ENCODE measurements at regions not wholly inside any gene's neighbourhood (a gene's known extent, or its start where the extent isn't known, plus 50 kb on each side); places are given as distances from the start of the nearest gene placed in this dataset.

DNA sequence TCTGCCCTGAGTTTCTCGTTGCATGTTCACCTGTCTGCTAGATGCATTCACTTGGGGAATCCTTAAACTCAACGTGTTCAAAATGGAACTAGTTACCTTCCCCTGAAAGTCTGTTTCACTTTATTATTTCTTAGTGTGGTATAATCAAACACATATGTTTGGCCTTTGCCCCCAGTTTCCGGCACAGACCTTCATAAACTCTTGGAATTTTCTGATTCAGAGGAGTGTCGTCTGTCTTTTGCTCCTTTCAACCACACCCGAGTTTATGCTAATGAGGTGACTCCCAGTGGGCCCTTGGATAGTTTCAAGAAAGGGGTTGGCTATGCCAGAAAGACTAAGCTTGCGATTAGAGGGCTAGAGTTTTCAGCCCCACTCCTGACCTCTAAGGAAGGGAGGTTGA, 198.9 kb downstream of the CDCA7 start:
- TF ChIP-seq, protein P1, sequence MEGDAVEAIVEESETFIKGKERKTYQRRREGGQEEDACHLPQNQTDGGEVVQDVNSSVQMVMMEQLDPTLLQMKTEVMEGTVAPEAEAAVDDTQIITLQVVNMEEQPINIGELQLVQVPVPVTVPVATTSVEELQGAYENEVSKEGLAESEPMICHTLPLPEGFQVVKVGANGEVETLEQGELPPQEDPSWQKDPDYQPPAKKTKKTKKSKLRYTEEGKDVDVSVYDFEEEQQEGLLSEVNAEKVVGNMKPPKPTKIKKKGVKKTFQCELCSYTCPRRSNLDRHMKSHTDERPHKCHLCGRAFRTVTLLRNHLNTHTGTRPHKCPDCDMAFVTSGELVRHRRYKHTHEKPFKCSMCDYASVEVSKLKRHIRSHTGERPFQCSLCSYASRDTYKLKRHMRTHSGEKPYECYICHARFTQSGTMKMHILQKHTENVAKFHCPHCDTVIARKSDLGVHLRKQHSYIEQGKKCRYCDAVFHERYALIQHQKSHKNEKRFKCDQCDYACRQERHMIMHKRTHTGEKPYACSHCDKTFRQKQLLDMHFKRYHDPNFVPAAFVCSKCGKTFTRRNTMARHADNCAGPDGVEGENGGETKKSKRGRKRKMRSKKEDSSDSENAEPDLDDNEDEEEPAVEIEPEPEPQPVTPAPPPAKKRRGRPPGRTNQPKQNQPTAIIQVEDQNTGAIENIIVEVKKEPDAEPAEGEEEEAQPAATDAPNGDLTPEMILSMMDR (IDR thresholded peaks at IDR 0.05; ENCODE audit: insufficient read depth, low read depth, low read length), result no peak
- CTCF ChIA-PET, result interaction anchor here (1.0 kb wide), 1 partner anchor 14 kb away, joined by 4 read pairs; no protein-coding TSS in a partner anchor
- Histone ChIP-seq H3K27me3 (ENCODE audit: control insufficient read depth, insufficient read depth, low read length) (no peaks in the 10 kb centered on the region; the same call in none of the 2 replicates), H3K36me3 (ENCODE audit: control insufficient read depth, insufficient read depth, low read length) (no peaks in the 10 kb centered on the region), H3K4me3 (ENCODE audit: low read depth, low read length) (no peak overlapping the region)
- POLR2A ChIA-PET, result no interaction called here
- DNase-seq (ENCODE audit: low read depth), result peak; percentile 58

DNA sequence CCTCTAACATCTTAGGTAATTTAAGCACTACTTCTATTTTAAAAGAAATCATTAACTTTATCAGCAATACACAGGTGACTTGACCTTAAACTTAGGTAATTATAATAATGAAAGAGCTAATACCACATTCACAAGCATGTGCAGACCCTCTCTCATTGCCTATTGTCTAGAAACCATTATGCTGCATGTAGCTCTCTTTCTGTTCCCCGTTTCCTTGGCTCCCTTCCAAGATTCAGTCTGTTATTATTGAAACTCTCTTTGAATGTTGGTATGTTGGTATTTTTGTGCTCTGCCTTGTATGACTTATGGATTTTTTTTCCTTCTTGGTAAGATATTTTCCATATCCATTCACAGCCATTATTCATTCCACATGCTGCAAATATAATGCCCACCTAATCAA, 201.2 kb downstream of the CDCA7 start:
- CTCF ChIA-PET, result interaction anchor here (0.9 to 2.2 kb wide), 3 partner anchors 13 to 154 kb away, joined by 3 to 9 read pairs (median 5); no protein-coding TSS in a partner anchor
- POLR2A ChIA-PET, result no interaction called here
- TF ChIP-seq, protein P1 (IDR thresholded peaks at IDR 0.05; ENCODE audit: insufficient read depth, low read depth, low read length), result no peak

DNA sequence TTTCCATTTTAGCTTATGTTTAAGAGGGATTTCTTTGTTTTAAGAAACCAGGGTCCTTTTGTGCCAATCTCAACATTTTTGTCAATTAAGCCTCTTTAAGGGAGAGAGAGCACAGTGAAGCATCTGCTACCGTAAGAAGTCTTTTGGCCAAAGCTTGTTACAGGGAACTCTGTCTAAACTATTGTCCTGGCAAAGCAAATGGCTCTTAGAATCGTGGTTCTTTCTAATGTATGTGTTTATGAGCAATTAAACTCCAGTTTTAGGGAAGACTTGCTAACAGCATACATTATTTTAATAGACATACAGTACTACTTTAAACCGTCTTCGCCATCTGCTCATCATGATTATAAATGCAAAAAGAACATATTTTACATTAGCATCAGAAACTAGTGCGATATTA, 202.1 kb downstream of the CDCA7 start:
- no peaks in the 10 kb centered on the region; the same call in none of the 2 replicates for H3K27me3 ChIP-seq (ENCODE audit: control insufficient read depth, insufficient read depth, low read length)
- POLR2A ChIA-PET, result no interaction called here
- DNase-seq (ENCODE audit: low read depth), result no peak
- H3K4me3 ChIP-seq (ENCODE audit: low read depth, low read length), result no peak overlapping the region
- CTCF ChIA-PET, result interaction anchor here (1.9 kb wide), 2 partner anchors 12 to 154 kb away, joined by 5 to 6 read pairs; no protein-coding TSS in a partner anchor
- TF ChIP-seq, protein P1 (IDR thresholded peaks at IDR 0.05; ENCODE audit: insufficient read depth, low read depth, low read length), result no peak
- no peaks in the 10 kb centered on the region for H3K36me3 ChIP-seq (ENCODE audit: control insufficient read depth, insufficient read depth, low read length)

More for the DNA sequence above, 201.2 kb downstream of the CDCA7 start:
- no peak for DNase-seq (ENCODE audit: low read depth)
- H3K4me3 ChIP-seq (ENCODE audit: low read depth, low read length), result no peak overlapping the region
- no peaks in the 10 kb centered on the region; the same call in none of the 2 replicates for H3K27me3 ChIP-seq (ENCODE audit: control insufficient read depth, insufficient read depth, low read length)
- H3K36me3 ChIP-seq (ENCODE audit: control insufficient read depth, insufficient read depth, low read length), result no peaks in the 10 kb centered on the region

DNA sequence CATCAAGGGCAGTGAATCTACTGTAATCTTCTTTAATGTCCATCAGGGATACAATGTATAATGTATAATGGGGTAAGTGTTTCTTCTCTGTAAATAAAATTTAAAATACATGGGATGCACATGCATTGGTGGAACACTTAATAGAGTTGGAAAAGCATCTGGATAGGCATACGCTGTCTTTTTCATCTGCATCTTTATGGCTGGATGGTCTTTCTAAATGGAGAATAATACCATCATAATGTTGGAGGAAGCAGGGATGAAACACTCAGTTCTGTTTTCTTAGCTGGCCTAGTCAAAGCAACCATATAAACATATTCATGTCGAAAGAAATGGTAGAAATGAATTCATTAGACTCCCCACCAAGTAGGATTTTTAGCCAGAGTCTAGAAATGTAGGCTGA, 202.8 kb downstream of the CDCA7 start:
- ChIA-PET CTCF (interaction anchor here (0.8 to 1.9 kb wide), 2 partner anchors 10 to 155 kb away, joined by 3 to 6 read pairs; no protein-coding TSS in a partner anchor), POLR2A (no interaction called here)
- H3K4me3 ChIP-seq (ENCODE audit: low read depth, low read length), result no peak overlapping the region
- no peaks in the 10 kb centered on the region; the same call in none of the 2 replicates for H3K27me3 ChIP-seq (ENCODE audit: control insufficient read depth, insufficient read depth, low read length)
- DNase-seq (ENCODE audit: low read depth), result no peak
- TF ChIP-seq, protein P1 (IDR thresholded peaks at IDR 0.05; ENCODE audit: insufficient read depth, low read depth, low read length), result no peak
- no peaks in the 10 kb centered on the region for H3K36me3 ChIP-seq (ENCODE audit: control insufficient read depth, insufficient read depth, low read length)

DNA sequence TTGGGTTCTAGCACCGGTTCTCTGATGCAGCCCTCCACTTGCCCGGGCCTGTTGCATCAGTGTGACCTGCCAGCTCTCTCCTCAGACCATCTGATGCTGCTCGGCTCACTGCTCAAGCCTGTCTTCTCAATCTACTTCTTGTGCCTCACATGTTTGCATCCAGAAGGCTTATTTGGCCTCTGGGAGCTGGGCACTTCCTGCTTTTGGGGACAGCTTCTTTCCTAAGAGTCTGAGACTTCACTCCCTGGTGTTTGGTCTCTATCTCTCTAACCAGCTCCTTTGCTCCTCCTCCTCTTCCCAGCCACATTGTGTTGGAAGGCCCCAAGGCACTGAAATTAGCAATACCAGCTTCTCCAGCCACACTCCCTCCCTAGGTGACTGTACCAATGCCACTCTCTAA, 212.8 kb downstream of the CDCA7 start:
- Histone ChIP-seq H3K27me3 (ENCODE audit: control insufficient read depth, insufficient read depth, low read length) (peaks cover 2% of the 10 kb centered on the region; the same call in 1 of the 2 replicates), H3K36me3 (ENCODE audit: control insufficient read depth, insufficient read depth, low read length) (no peaks in the 10 kb centered on the region), H3K4me3 (ENCODE audit: low read depth, low read length) (no peak overlapping the region)
- POLR2A ChIA-PET, result no interaction called here
- TF ChIP-seq, protein P1 (IDR thresholded peaks at IDR 0.05; ENCODE audit: insufficient read depth, low read depth, low read length), result no peak
- no peak for DNase-seq (ENCODE audit: low read depth)
- CTCF ChIA-PET, result interaction anchor here (0.8 to 3.7 kb wide), 16 partner anchors 10 to 540 kb away, joined by 3 to 77 read pairs (median 4); no protein-coding TSS in a partner anchor
